GM19035 (cell line): ENCODE measurements at regions not wholly inside any gene's neighbourhood (a gene's known extent, or its start where the extent isn't known, plus 50 kb on each side); places are given as distances from the start of the nearest gene placed in this dataset.

Experiments used
- ATAC-seq: cut with Tn5 transposase; IDR thresholded peaks from one replicate; pipeline ENCODE4 v1.9.1; 2021; ENCODE audit not compliant: unreplicated experiment

DNA sequence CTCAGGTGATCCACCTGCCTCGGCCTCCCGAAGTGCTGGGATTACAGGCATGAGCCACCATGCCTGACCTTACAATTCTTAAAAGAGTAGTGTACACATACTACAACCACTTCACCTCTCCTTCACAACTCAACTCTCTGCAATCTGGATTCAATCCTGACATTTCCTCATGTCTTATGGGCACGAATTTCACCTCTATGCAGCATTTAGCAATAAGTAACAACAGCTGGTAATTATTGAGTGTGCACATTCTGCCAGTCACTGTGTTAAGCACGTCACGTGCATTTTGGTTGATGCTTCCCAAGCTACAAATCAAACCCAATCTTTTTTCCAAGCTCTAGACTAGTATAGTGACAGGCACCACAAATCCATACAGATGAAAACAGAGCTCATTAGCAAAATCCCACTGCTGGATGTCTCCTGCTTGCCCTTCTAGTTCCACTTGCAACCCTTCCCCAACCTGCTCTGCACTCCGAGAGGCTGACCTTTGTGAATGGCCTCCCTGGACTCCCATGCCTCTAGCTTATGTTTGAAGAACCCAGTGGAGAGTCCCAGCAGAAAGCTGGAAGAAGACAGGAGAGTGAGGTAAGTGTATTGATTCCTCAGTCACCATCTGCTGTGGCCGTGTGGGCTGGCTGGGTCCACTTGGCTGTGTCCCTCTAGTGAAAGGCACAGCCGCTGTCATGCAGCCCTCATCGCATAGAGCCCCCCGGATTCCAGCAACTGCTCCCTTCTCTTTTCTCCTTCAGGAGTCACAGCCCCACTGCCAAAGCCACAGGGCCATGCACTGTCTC is 176.5 kb downstream of the MEX3B start:
- no peak for ATAC-seq

- peak; percentile 95 for ATAC-seq
These were observed 179.8 kb downstream of the MEX3B start for GRCh38 chr15:81865850-81866537.

DNA sequence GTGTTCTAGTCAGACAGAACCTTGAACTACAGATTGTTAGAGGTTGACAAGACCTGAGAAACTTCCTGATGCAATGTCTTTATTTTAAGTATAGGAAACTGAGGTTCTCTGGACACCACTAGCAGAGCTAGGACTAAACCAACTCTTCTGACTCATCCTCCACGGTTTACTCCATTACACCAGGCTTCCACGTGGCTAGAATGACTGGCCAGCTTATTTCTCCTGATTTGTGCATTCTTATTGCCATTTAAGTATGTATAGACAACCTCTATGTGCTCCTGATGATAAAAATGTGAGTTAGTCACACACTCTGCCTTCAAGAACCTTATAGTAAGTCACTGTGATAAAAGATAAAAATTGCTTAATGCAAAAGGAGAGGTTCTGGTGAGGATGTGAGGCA is 182.7 kb downstream of the MEX3B start:
- ATAC-seq = no peak

- no peak for ATAC-seq
These were observed 185.9 kb downstream of the MEX3B start for GRCh38 chr15:81859737-81860516.

- ATAC-seq = no peak
These were observed 187.2 kb downstream of the MEX3B start for GRCh38 chr15:81858586-81858985.

DNA sequence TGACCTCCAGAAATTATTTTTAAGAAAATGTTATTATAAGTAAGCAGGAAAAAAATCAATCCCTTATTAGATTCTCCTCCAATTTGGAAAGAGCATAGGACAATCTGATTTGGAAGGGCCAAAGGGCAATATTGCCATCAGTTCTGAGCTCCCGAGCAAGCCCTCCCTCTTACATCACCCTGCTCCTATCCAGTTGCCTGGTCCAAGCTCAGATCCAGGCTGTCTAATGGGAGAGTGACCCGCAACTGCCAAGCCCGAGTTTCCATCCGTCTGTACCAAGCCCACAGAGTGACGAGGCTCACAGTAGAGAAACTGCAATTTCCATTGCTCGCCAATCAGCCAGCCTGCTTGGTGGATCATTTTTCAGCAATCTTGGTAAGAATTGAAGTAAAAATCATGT is 187.7 kb downstream of the MEX3B start:
- ATAC-seq = no peak

GRCh38 chr15:81856634-81857026 is 189.2 kb downstream of the MEX3B start:
- no peak for ATAC-seq

DNA sequence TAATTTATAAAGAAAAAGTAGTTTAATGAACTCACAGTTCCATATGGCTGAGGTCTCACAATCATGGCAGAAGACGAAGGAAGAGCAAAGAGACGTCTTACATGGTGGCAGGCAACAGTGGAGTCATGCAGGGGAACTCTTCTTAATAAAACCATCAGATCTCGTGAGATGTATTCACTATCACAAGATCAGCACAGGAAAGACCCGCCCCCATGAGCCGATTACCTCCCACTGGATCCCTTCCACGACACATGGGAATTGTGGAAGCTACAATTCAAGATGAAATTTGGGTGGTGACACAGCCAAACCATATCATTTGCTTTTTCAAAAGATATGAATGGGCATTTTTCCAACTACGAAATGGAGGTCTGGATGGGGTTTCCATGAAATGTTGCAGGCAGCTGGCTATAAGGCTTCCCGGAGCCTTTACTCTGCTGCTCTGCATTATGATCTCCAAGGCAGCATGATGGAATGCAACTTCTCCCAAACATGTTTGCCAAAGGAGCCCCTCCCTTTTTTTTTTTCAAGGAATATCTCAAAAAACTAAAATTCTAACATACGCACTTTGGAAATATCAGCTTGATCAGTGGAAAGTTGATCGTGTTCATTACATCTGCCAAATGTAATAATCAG is 189.7 kb downstream of the MEX3B start:
- no peak for ATAC-seq

- ATAC-seq = no peak
These were observed 192.6 kb downstream of the MEX3B start for GRCh38 chr15:81853150-81853748.

- no peak for ATAC-seq
These were observed 193.2 kb downstream of the MEX3B start for GRCh38 chr15:81852411-81853149.

DNA sequence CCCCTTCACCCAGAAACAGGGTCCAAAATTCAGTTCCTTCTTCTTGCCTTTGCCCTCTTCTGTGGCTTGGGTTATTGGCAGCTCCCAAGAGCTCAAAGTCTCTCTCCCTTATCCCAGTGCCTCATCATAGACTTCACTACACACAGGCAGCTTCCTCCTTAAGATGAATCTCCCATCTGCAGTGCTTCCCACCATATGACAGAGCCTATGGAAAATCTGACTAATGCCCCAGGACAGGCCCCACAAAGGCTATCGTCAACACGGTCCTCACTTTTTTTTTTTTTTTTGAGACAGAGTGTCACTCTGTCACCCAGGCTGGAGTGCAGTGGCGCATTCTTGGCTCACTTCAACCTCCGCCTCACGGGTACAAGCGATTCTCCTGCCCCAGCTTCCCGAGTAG is 194.1 kb downstream of the MEX3B start:
- ATAC-seq = no peak

DNA sequence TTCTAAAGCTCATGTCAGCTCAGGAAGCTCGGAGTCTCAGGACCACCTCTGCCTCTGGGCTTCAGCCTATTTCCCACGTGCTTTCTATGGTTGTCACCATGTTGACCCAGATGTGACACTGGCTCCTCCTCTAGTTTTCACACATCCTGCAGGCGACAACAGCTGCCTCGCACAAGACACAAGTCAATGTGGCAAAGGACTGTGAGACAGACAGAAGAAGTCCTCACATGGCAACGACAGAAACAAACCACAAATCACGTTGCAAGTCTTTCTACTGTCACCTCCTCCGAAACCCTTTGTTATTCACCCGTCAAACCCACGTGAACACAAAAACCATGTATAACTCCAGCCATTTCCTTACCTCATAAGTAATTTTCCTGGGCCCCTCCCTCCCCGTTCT is 194.5 kb downstream of the MEX3B start:
- ATAC-seq = no peak

- no peak for ATAC-seq
These were observed 196.5 kb downstream of the MEX3B start for GRCh38 chr15:81849289-81849688.

DNA sequence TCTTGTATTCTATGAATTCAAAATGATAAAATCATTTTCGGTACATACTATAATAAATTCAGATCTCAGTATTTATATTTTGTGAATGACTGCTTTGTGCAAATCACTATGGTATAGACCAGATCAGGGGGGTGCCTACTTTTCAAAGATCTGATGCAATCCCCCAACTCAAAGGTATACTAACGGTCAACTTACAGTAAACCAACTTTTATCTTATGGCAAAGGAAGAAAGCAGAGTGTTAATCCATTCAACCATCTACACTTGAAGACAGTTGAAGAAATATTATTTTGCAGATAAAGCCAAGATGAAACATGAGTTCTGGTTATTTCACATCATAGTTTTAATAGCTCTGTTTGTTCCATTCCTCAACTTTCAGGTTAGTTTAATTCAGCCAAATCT is 197.1 kb downstream of the MEX3B start:
- no peak for ATAC-seq

GRCh38 chr15:81843757-81844407 is 201.9 kb downstream of the MEX3B start:
- no peak for ATAC-seq

- peak; percentile 52 for ATAC-seq
These were observed 202.6 kb downstream of the MEX3B start for GRCh38 chr15:81843226-81843625.

- ATAC-seq = no peak
These were observed 206.4 kb downstream of the MEX3B start for GRCh38 chr15:81839387-81839786.

DNA sequence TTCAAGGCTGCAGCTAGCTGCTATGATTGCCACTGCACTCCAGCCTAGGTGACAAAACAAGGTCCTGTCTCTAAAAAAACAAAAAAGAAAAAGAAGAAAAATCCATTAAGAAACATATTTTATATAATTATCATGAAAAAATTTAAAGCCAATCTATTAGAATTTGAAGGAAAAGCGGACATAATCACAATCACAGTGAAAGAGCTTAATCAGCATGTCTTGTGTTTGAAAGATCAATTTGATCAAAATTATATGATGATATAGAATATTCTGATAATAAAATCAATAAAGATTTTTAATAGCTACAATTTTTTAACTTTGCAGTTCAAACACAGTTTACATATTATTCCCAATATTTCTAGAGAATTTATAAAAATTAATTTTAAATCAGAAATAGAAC is 210.1 kb downstream of the MEX3B start:
- ATAC-seq = no peak

- no peak for ATAC-seq
These were observed 215.3 kb downstream of the MEX3B start for GRCh38 chr15:81830520-81830919.

GRCh38 chr15:81829918-81830317 is 215.9 kb downstream of the MEX3B start:
- no peak for ATAC-seq
